ENCODE measurements at regions not wholly inside any gene's neighbourhood (a gene's known extent, or its start where the extent isn't known, plus 50 kb on each side); places are given as distances from the start of the nearest gene placed in this dataset.

- no peak for TF ChIP-seq CTCF (IDR thresholded peaks at IDR 0.05)
- no peak for TF ChIP-seq POLR2AphosphoS5 (IDR thresholded peaks at IDR 0.05; ENCODE audit: low read depth, low read length)
Measured at GRCh38 chr7:42471573-42472174, 234.7 kb upstream of the GLI3 start.
